Uterus (tissue), 2 donors: ENCODE measurements at regions not wholly inside any gene's neighbourhood (a gene's known extent, or its start where the extent isn't known, plus 50 kb on each side); places are given as distances from the start of the nearest gene placed in this dataset.

Experiments
- POLR2A ChIP-seq, 2 donors: fragments of 450-650 bp; IDR thresholded peaks; one replicate each; pipeline ENCODE4 v1.6.1; 2016; ENCODE audit warnings: antibody characterized with exemption in 2 of 2, mild to moderate bottlenecking in 1 of 2, moderate library complexity in 1 of 2
- TF ChIP-seq, protein P1 (sequence below), 4 experiments: fragments of 200-600 bp in 2 of 4; fragments of 450-650 bp in 2 of 4; sonication (generic) in 2 of 4; IDR thresholded peaks; one replicate each; pipeline ENCODE4 v1.5.1; 2016 to 2019; ENCODE audit warnings: antibody characterized with exemption in 4 of 4, mild to moderate bottlenecking in 2 of 4, moderate library complexity in 1 of 4

DNA sequence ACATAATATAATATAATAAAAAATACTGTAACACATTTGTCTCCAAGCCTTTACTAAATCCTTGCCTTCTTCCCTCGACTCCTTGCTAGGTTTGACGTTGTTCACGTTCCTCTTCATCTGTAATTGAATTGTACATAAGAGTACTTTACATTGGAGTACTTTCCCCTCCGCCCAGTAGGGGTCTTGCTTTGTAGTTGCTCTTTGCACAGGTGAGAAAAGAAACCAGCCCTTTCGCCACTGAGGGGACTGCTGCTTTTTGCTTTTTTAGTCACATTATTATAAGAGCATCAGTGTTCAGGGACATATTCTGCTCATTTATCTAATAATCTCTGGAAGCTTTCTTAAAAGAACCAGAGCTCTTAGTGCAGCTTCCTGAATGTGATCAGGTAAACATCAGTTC lies 115.0 kb downstream of the CETN3 start:
- TF ChIP-seq POLR2A (IDR thresholded peaks at IDR 0.05): no peak
- TF ChIP-seq, protein P1, sequence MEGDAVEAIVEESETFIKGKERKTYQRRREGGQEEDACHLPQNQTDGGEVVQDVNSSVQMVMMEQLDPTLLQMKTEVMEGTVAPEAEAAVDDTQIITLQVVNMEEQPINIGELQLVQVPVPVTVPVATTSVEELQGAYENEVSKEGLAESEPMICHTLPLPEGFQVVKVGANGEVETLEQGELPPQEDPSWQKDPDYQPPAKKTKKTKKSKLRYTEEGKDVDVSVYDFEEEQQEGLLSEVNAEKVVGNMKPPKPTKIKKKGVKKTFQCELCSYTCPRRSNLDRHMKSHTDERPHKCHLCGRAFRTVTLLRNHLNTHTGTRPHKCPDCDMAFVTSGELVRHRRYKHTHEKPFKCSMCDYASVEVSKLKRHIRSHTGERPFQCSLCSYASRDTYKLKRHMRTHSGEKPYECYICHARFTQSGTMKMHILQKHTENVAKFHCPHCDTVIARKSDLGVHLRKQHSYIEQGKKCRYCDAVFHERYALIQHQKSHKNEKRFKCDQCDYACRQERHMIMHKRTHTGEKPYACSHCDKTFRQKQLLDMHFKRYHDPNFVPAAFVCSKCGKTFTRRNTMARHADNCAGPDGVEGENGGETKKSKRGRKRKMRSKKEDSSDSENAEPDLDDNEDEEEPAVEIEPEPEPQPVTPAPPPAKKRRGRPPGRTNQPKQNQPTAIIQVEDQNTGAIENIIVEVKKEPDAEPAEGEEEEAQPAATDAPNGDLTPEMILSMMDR (IDR thresholded peaks at IDR 0.05): no peak
